NCI-H69 (cell line): ENCODE measurements at regions not wholly inside any gene's neighbourhood (a gene's known extent, or its start where the extent isn't known, plus 50 kb on each side); places are given as distances from the start of the nearest gene placed in this dataset.
A peak's percentile ranks its signal among the peaks of the same experiment; 100 is the strongest.

Experiments
- DNase-seq: peaks from one replicate; lab custom pipeline; 2025; lab: John Stamatoyannopoulos, UW

- peak; percentile 90 for DNase-seq
These were observed 71.1 kb upstream of the CD180 start for GRCh38 chr5:67267512-67268216.

GRCh38 chr5:67266654-67267350 is 70.2 kb upstream of the CD180 start:
- no peak for DNase-seq

GRCh38 chr5:67265951-67266350 is 69.4 kb upstream of the CD180 start:
- no peak for DNase-seq

- peak; percentile 85 for DNase-seq
These were observed 67.2 kb upstream of the CD180 start for GRCh38 chr5:67263656-67264408.

- no peak for DNase-seq
These were observed 66.4 kb upstream of the CD180 start for GRCh38 chr5:67262956-67263355.

- no peak for DNase-seq
These were observed 65.6 kb upstream of the CD180 start for GRCh38 chr5:67262206-67262605.

- DNase-seq, result no peak
These were observed 63.1 kb upstream of the CD180 start for GRCh38 chr5:67259548-67260215.

- DNase-seq, result no peak
These were observed 60.9 kb upstream of the CD180 start for GRCh38 chr5:67257500-67257899.

GRCh38 chr5:67257077-67257476 is 60.5 kb upstream of the CD180 start:
- DNase-seq, result no peak

- peak; percentile 48 for DNase-seq
These were observed 59.3 kb upstream of the CD180 start for GRCh38 chr5:67255881-67256280.

- no peak for DNase-seq
These were observed 57.3 kb upstream of the CD180 start for GRCh38 chr5:67253911-67254310.

GRCh38 chr5:67249590-67249895 is 52.9 kb upstream of the CD180 start:
- DNase-seq, result peak; percentile 63

- peak; percentile 76 for DNase-seq
These were observed 52.3 kb upstream of the CD180 start for GRCh38 chr5:67248703-67249589.

- DNase-seq, result peak; percentile 87
These were observed 50.1 kb upstream of the CD180 start for GRCh38 chr5:67246546-67247268.
